B cell (primary cell): ENCODE measurements at regions not wholly inside any gene's neighbourhood (a gene's known extent, or its start where the extent isn't known, plus 50 kb on each side); places are given as distances from the start of the nearest gene placed in this dataset.

Source experiments
- ATAC-seq: fragments of 200-7000 bp; cut with Tn5 transposase; one replicate; pipeline ENCODE4 v1.10.0; 2021; ENCODE audit warnings: low read depth, mild to moderate bottlenecking, moderate number of reproducible peaks, moderate library complexity
- CTCF ChIA-PET: fragments of 350-600 bp; sonication (Branson Sonifier 250); formaldehyde crosslinking; loops from one replicate; lab custom pipeline; 2021; ENCODE audit warnings: antibody characterized with exemption, inconsistent platforms; lab: Charles Lee
- POLR2A ChIA-PET: fragments of 350-600 bp; sonication (Branson Sonifier 250); formaldehyde crosslinking; loops from one replicate; lab custom pipeline; 2021; ENCODE audit warnings: antibody characterized with exemption; lab: Charles Lee
- DNase-seq: peaks from one replicate; pipeline ENCODE4 v3.0.0; 2013
- H2AFZ ChIP-seq: 2 replicates; pipeline ENCODE4 v1.6.1; 2012; ENCODE audit warnings: mild to moderate bottlenecking, low read depth, low read length; ENCODE audit not compliant: insufficient read depth, poor library complexity, severe bottlenecking
- H3K27ac ChIP-seq, 2 donors: 1 replicate in 1 of 2; 2 replicates in 1 of 2; pipeline ENCODE4 v1.5.1; 2012 to 2013; ENCODE audit warnings: low read length in 2 of 2, mild to moderate bottlenecking in 2 of 2, moderate library complexity in 1 of 2
- H3K27me3 ChIP-seq, 4 experiments: fragments of 200-600 bp in 1 of 4; sonication (generic) in 1 of 4; replicated peaks in 1 of 4; 1 replicate in 2 of 4; 2 replicates in 2 of 4; pipeline versions ENCODE4 v1.6.1 to v1.7.0; 2013 to 2016; ENCODE audit warnings: low read length in 3 of 4, mild to moderate bottlenecking in 2 of 4, mixed read lengths in 1 of 4, moderate library complexity in 1 of 4; ENCODE audit not compliant: insufficient read depth in 4 of 4, control insufficient read depth in 3 of 4; ENCODE audit errors: control extremely low read depth in 1 of 4
- H3K36me3 ChIP-seq, 2 experiments: replicated peaks in 1 of 2; 1 replicate in 1 of 2; 2 replicates in 1 of 2; pipeline versions ENCODE4 v1.6.1 to v1.7.1; 2013; ENCODE audit warnings: low read length in 1 of 2; ENCODE audit not compliant: insufficient read depth in 2 of 2, control insufficient read depth in 1 of 2; ENCODE audit errors: control extremely low read depth in 1 of 2, extremely low read depth in 1 of 2
- H3K4me1 ChIP-seq, 2 donors: fragments of 200-600 bp in 1 of 2; sonication (generic) in 1 of 2; 1 replicate in 1 of 2; 2 replicates in 1 of 2; pipeline versions ENCODE4 v1.5.1 to v1.6.1; 2013 to 2017; ENCODE audit warnings: low read length in 2 of 2; ENCODE audit not compliant: control insufficient read depth in 2 of 2, insufficient read depth in 2 of 2
- H3K4me2 ChIP-seq: replicated peaks from 2 replicates; pipeline ENCODE3; 2012; ENCODE audit warnings: mild to moderate bottlenecking, low read depth, low read length; ENCODE audit not compliant: poor library complexity, severe bottlenecking
- H3K4me3 ChIP-seq, 5 experiments: fragments of 200-600 bp in 1 of 5; sonication (generic) in 1 of 5; 1 replicate in 3 of 5; 2 replicates in 2 of 5; pipeline versions ENCODE4 v1.5.1 to v1.7.0; 2011 to 2016; ENCODE audit warnings: low read length in 4 of 5, mild to moderate bottlenecking in 4 of 5, low read depth in 2 of 5, control low read depth in 1 of 5, moderate library complexity in 1 of 5; ENCODE audit not compliant: insufficient read depth in 1 of 5; ENCODE audit errors: control extremely low read depth in 1 of 5, extremely low read depth in 1 of 5
- H3K79me2 ChIP-seq: fragments of 200-600 bp; sonication (generic); one replicate; pipeline ENCODE4 v1.6.0; 2016; ENCODE audit warnings: low read length; ENCODE audit not compliant: control insufficient read depth, insufficient read depth
- H3K9ac ChIP-seq: fragments of 200-600 bp; sonication (generic); 2 replicates; pipeline ENCODE4 v1.6.1; 2017; ENCODE audit warnings: mild to moderate bottlenecking, low read length, moderate library complexity
- H3K9me3 ChIP-seq, 3 donors: one replicate each; pipeline versions ENCODE4 v1.6.1 to v1.7.1; 2013; ENCODE audit warnings: low read length in 2 of 3; ENCODE audit not compliant: control insufficient read depth in 2 of 3, insufficient read depth in 1 of 3; ENCODE audit errors: control extremely low read depth in 1 of 3
- H4K20me1 ChIP-seq: 2 replicates; pipeline ENCODE4 v1.6.0; 2012; ENCODE audit warnings: mild to moderate bottlenecking, low read length; ENCODE audit not compliant: insufficient read depth, control insufficient read depth, poor library complexity, severe bottlenecking
- H3K27ac Mint-ChIP-seq: one replicate; pipeline ENCODE4 v1.8.0; 2021; ENCODE audit warnings: mixed read lengths
- H3K27me3 Mint-ChIP-seq: one replicate; pipeline ENCODE4 v1.8.0; 2021; ENCODE audit warnings: mixed read lengths
- H3K4me1 Mint-ChIP-seq: one replicate; pipeline ENCODE4 v1.8.0; 2021; ENCODE audit warnings: mixed read lengths
- H3K4me3 Mint-ChIP-seq: one replicate; pipeline ENCODE4 v1.8.0; 2021; ENCODE audit warnings: mixed read lengths
- H3K9me3 Mint-ChIP-seq: one replicate; pipeline ENCODE4 v1.8.0; 2022; ENCODE audit warnings: mixed read lengths; ENCODE audit not compliant: insufficient read depth
- EZH2 ChIP-seq: IDR thresholded peaks from 2 replicates; pipeline ENCODE4 v1.6.1; 2012; ENCODE audit warnings: borderline replicate concordance, low read depth, mild to moderate bottlenecking, moderate library complexity, low read length; ENCODE audit not compliant: insufficient read depth, poor library complexity, severe bottlenecking
- WGBS: methylation state at CpG from one replicate; pipeline ENCODE4 v1.1.5; 2013; ENCODE audit warnings: missing lambda C conversion rate; ENCODE audit not compliant: insufficient coverage; 5-methylcytosine and 5-hydroxymethylcytosine counted together
- intact Hi-C: fragments of 100-400 bp; cut with micrococcal nuclease; formaldehyde crosslinking; loops from one replicate; pipeline ENCODE4 v1.10.0; 2022
- TF ChIP-seq, protein P1 (sequence below): fragments of 200-600 bp; IDR thresholded peaks from one replicate; pipeline ENCODE4 v1.8.0; 2022; ENCODE audit warnings: antibody characterized with exemption, mild to moderate bottlenecking

GRCh38 chr2:212939777-212940531 lies 211.5 kb downstream of the IKZF2 start:
- ATAC-seq = no peak

DNA sequence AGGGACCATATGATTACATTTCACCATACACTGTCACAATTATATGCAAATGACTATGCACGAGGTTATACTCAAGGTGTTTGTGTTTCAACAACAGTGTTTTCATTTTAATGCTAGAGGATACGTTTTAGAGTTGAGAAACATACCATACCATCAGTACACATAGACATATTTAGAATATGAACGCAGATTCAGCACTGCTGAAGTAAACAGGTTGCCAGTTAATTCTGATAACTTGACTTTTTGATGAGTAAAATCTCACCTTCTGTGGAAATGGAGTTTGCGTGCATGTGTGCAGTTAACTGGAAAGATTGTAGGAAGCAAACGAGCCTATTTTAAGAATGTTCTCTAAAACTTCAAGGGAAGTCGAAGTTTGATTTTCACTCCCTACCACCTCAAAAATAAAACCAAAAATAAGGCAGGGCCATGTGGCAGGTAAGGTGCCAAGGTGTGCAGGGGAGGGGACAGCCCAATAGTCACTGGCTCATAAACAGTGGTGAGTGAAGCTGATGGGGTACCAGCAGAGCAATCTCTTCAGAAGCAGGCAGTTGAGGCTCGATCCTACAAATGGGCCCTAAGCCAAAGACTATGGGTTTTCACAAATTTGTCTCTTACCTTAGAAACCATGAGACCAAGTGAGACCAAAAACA lies 213.1 kb downstream of the IKZF2 start:
- TF ChIP-seq, protein P1, sequence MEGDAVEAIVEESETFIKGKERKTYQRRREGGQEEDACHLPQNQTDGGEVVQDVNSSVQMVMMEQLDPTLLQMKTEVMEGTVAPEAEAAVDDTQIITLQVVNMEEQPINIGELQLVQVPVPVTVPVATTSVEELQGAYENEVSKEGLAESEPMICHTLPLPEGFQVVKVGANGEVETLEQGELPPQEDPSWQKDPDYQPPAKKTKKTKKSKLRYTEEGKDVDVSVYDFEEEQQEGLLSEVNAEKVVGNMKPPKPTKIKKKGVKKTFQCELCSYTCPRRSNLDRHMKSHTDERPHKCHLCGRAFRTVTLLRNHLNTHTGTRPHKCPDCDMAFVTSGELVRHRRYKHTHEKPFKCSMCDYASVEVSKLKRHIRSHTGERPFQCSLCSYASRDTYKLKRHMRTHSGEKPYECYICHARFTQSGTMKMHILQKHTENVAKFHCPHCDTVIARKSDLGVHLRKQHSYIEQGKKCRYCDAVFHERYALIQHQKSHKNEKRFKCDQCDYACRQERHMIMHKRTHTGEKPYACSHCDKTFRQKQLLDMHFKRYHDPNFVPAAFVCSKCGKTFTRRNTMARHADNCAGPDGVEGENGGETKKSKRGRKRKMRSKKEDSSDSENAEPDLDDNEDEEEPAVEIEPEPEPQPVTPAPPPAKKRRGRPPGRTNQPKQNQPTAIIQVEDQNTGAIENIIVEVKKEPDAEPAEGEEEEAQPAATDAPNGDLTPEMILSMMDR = no peak
- no peak for TF ChIP-seq EZH2
- intact Hi-C loops = no loop called here
- Histone ChIP-seq H3K27ac (no peak overlapping the region), H3K79me2 (no peaks in the 10 kb centered on the region), H3K9ac (no peak overlapping the region), H2AFZ (no peak overlapping the region), H4K20me1 (no peaks in the 10 kb centered on the region), H3K4me2 (no peak overlapping the region), H3K4me1 (no peaks in the 10 kb centered on the region), H3K36me3 (no peaks in the 10 kb centered on the region), H3K4me3 (no peak overlapping the region), H3K9me3 (no peaks in the 10 kb centered on the region), H3K27me3 (no peaks in the 10 kb centered on the region)
- 100% methylated on average over 1 of the region's 7 CpGs for WGBS
- Mint-ChIP-seq H3K27me3 (no peaks in the 10 kb centered on the region), H3K4me3 (no peak overlapping the region), H3K27ac (no peak overlapping the region), H3K4me1 (peaks cover 10% of the 10 kb centered on the region), H3K9me3 (no peaks in the 10 kb centered on the region)
- CTCF ChIA-PET = no interaction called here
- POLR2A ChIA-PET = no interaction called here
- no peak for DNase-seq
- ATAC-seq = no peak

More at GRCh38 chr2:212939777-212940531, 211.5 kb downstream of the IKZF2 start:
- Histone ChIP-seq H3K4me3 (no peak overlapping the region), H3K27ac (no peak overlapping the region), H3K36me3 (no peaks in the 10 kb centered on the region), H3K9me3 (no peaks in the 10 kb centered on the region), H3K4me2 (no peak overlapping the region), H3K4me1 (no peaks in the 10 kb centered on the region), H2AFZ (no peak overlapping the region), H4K20me1 (no peaks in the 10 kb centered on the region), H3K9ac (no peak overlapping the region), H3K79me2 (no peaks in the 10 kb centered on the region), H3K27me3 (no peaks in the 10 kb centered on the region)
- 81% methylated on average over 3 of the region's 8 CpGs for WGBS
- CTCF ChIA-PET = no interaction called here
- TF ChIP-seq, protein P1 = no peak
- DNase-seq = no peak
- Mint-ChIP-seq H3K4me1 (peaks cover 10% of the 10 kb centered on the region), H3K27me3 (no peaks in the 10 kb centered on the region), H3K9me3 (no peaks in the 10 kb centered on the region), H3K27ac (no peak overlapping the region), H3K4me3 (no peak overlapping the region)
- POLR2A ChIA-PET = no interaction called here
- intact Hi-C loops = no loop called here
